CD14-positive monocyte (primary cell): ENCODE measurements at regions not wholly inside any gene's neighbourhood (a gene's known extent, or its start where the extent isn't known, plus 50 kb on each side); places are given as distances from the start of the nearest gene placed in this dataset.
A peak's percentile ranks its signal among the peaks of the same experiment; 100 is the strongest.

Experiments used
- DNase-seq, 3 donors: peaks; one replicate each; pipeline ENCODE4 v3.0.0-alpha.2; 2011 to 2022
- H2AFZ ChIP-seq: 2 replicates; pipeline ENCODE4 v1.6.0; 2012; ENCODE audit warnings: mild to moderate bottlenecking, low read depth, low read length, inconsistent platforms; ENCODE audit not compliant: insufficient read depth, poor library complexity, severe bottlenecking
- H3K27ac ChIP-seq, 2 donors: 1 replicate in 1 of 2; 2 replicates in 1 of 2; pipeline ENCODE4 v1.5.1; 2012 to 2013; ENCODE audit warnings: low read length in 2 of 2, control low read depth in 1 of 2, inconsistent platforms in 1 of 2, low read depth in 1 of 2, mild to moderate bottlenecking in 1 of 2
- H3K27me3 ChIP-seq, 2 donors: one replicate each; pipeline versions ENCODE4 v1.6.0 to v1.6.1; 2011 to 2013; ENCODE audit warnings: low read length in 2 of 2; ENCODE audit not compliant: control insufficient read depth in 2 of 2, insufficient read depth in 2 of 2
- H3K36me3 ChIP-seq, 2 donors: replicated peaks in 1 of 2; 1 replicate in 1 of 2; 2 replicates in 1 of 2; pipeline versions ENCODE4 v1.5.1 to v1.6.1; 2012 to 2013; ENCODE audit warnings: low read length in 2 of 2, control low read depth in 1 of 2, inconsistent platforms in 1 of 2, mild to moderate bottlenecking in 1 of 2; ENCODE audit not compliant: insufficient read depth in 2 of 2, control insufficient read depth in 1 of 2
- H3K4me1 ChIP-seq, 2 donors: 1 replicate in 1 of 2; 2 replicates in 1 of 2; pipeline versions ENCODE4 v1.5.1 to v1.6.1; 2012 to 2013; ENCODE audit warnings: low read length in 2 of 2, control low read depth in 1 of 2, inconsistent platforms in 1 of 2, mild to moderate bottlenecking in 1 of 2, moderate library complexity in 1 of 2; ENCODE audit not compliant: insufficient read depth in 2 of 2, control insufficient read depth in 1 of 2
- H3K4me2 ChIP-seq: replicated peaks from 2 replicates; pipeline ENCODE3; 2012; ENCODE audit warnings: low read length, moderate library complexity, mild to moderate bottlenecking; ENCODE audit not compliant: poor library complexity, severe bottlenecking; ENCODE audit errors: extremely low read depth
- H3K4me3 ChIP-seq, 3 experiments: fragments of 200-600 bp in 1 of 3; sonication (generic) in 1 of 3; replicated peaks in 1 of 3; 1 replicate in 2 of 3; 2 replicates in 1 of 3; pipeline ENCODE4 v1.5.1; 2011 to 2013; ENCODE audit warnings: low read length in 3 of 3, mild to moderate bottlenecking in 3 of 3, control low read depth in 2 of 3, low read depth in 2 of 3, inconsistent platforms in 1 of 3, moderate library complexity in 1 of 3
- H3K79me2 ChIP-seq: 2 replicates; pipeline ENCODE4 v1.6.0; 2012; ENCODE audit warnings: mild to moderate bottlenecking, control low read depth, inconsistent platforms, low read length, moderate library complexity; ENCODE audit not compliant: insufficient read depth
- H3K9ac ChIP-seq: 2 replicates; pipeline ENCODE4 v1.6.0; 2017; ENCODE audit warnings: low read length, mild to moderate bottlenecking; ENCODE audit not compliant: insufficient read depth, poor library complexity, severe bottlenecking
- H3K9me3 ChIP-seq, 2 donors: replicated peaks in 1 of 2; 1 replicate in 1 of 2; 2 replicates in 1 of 2; pipeline versions ENCODE4 v1.5.1 to v1.6.1; 2012 to 2013; ENCODE audit warnings: low read length in 2 of 2, control low read depth in 1 of 2; ENCODE audit not compliant: control insufficient read depth in 1 of 2, insufficient read depth in 1 of 2
- H4K20me1 ChIP-seq: 2 replicates; pipeline ENCODE4 v1.6.0; 2012; ENCODE audit warnings: mild to moderate bottlenecking, low read length, control low read depth, moderate library complexity; ENCODE audit not compliant: insufficient read depth
- H3K27ac Mint-ChIP-seq, 7 donors: one replicate each; pipeline ENCODE4 v1.8.0; 2020; ENCODE audit warnings: mild to moderate bottlenecking in 7 of 7, mixed read lengths in 7 of 7, moderate library complexity in 6 of 7, inconsistent platforms in 2 of 7
- H3K27me3 Mint-ChIP-seq, 3 donors: one replicate each; pipeline ENCODE4 v1.8.0; 2021 to 2022; ENCODE audit warnings: low read depth in 3 of 3, mild to moderate bottlenecking in 3 of 3, mixed read lengths in 3 of 3, moderate library complexity in 3 of 3, inconsistent platforms in 1 of 3
- H3K36me3 Mint-ChIP-seq, 2 donors: one replicate each; pipeline ENCODE4 v1.8.0; 2020; ENCODE audit warnings: mixed read lengths in 2 of 2, inconsistent platforms in 1 of 2, mild to moderate bottlenecking in 1 of 2
- H3K4me1 Mint-ChIP-seq: one replicate; pipeline ENCODE4 v1.8.0; 2020; ENCODE audit warnings: mild to moderate bottlenecking, mixed read lengths
- H3K4me3 Mint-ChIP-seq, 2 donors: one replicate each; pipeline ENCODE4 v1.8.0; 2020; ENCODE audit warnings: mild to moderate bottlenecking in 2 of 2, mixed read lengths in 2 of 2, moderate library complexity in 1 of 2
- H3K9me3 Mint-ChIP-seq, 7 donors: one replicate each; pipeline ENCODE4 v1.8.0; 2020 to 2022; ENCODE audit warnings: mixed read lengths in 7 of 7, mild to moderate bottlenecking in 6 of 7, moderate library complexity in 6 of 7, inconsistent platforms in 2 of 7
- CTCF ChIP-seq: fragments of 200-600 bp; IDR thresholded peaks from one replicate; pipeline ENCODE4 v1.8.0; 2022; ENCODE audit warnings: antibody characterized with exemption, mild to moderate bottlenecking
- WGBS: methylation state at CpG from one replicate; pipeline ENCODE4 v1.1.5; 2013; ENCODE audit warnings: missing lambda C conversion rate; ENCODE audit not compliant: insufficient coverage; 5-methylcytosine and 5-hydroxymethylcytosine counted together
- intact Hi-C, 2 donors: fragments of 100-400 bp; cut with micrococcal nuclease; formaldehyde crosslinking; loops; one replicate each; pipeline versions ENCODE4 v1.15.0 to v1.15.1; 2023

- no peak for DNase-seq
- no peak overlapping the region for H3K9ac ChIP-seq
- no peaks in the 10 kb centered on the region for H4K20me1 ChIP-seq
- Mint-ChIP-seq H3K27ac (peak overlapping the region in 1 of 7 donors; percentile 41), H3K27me3 (no peaks in the 10 kb centered on the region), H3K9me3 (peaks cover 0 to 14% (median 6%) of the 10 kb centered on the region in 7 donors), H3K4me3 (no peak overlapping the region), H3K4me1 (no peaks in the 10 kb centered on the region), H3K36me3 (no peaks in the 10 kb centered on the region)
- H3K36me3 ChIP-seq = no peaks in the 10 kb centered on the region
- H2AFZ ChIP-seq = no peak overlapping the region
- no peak overlapping the region for H3K27ac ChIP-seq
- intact Hi-C loops = no loop called here
- no peak for TF ChIP-seq CTCF
- no peaks in the 10 kb centered on the region for H3K9me3 ChIP-seq
- H3K79me2 ChIP-seq = no peaks in the 10 kb centered on the region
- H3K27me3 ChIP-seq = no peaks in the 10 kb centered on the region
- no peaks in the 10 kb centered on the region for H3K4me1 ChIP-seq
- H3K4me3 ChIP-seq = no peak overlapping the region
- no peak overlapping the region for H3K4me2 ChIP-seq
- WGBS = no CpG with 5 or more reads among the region's 4 CpGs
Observed at GRCh38 chr2:186399082-186399644, 86.9 kb upstream of the ZC3H15 start.

DNA sequence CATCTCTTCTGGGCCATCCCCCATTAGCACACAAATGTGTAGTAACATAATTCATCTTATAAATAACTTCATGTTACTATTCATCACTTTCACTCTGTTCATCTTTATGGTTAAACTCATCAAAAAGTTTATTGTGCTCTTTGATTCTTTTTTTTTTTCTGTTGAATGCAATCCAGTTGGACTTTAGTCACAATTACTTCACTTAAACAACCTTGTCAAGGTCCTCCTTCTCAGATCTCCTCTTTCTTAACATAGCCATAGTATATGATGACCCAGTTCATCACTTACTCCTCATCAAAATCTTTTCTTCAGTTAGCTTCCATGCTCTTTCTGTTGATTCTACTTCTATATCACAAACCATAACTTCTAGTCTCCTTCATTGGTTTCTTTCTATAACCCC, 80.2 kb upstream of the ZC3H15 start:
- no peaks in the 10 kb centered on the region for H4K20me1 ChIP-seq
- no peaks in the 10 kb centered on the region for H3K4me1 ChIP-seq
- Mint-ChIP-seq H3K36me3 (no peaks in the 10 kb centered on the region), H3K27ac (no peak overlapping the region), H3K9me3 (peaks cover 0 to 2% (median 2%) of the 10 kb centered on the region in 7 donors), H3K4me3 (no peak overlapping the region), H3K27me3 (no peaks in the 10 kb centered on the region), H3K4me1 (no peaks in the 10 kb centered on the region)
- no peak overlapping the region for H3K27ac ChIP-seq
- H3K4me2 ChIP-seq = no peak overlapping the region
- no peaks in the 10 kb centered on the region for H3K36me3 ChIP-seq
- H3K9me3 ChIP-seq = no peaks in the 10 kb centered on the region
- H3K27me3 ChIP-seq = no peaks in the 10 kb centered on the region
- intact Hi-C loops = no loop called here
- TF ChIP-seq CTCF = no peak
- no peak for DNase-seq
- no peak overlapping the region for H3K4me3 ChIP-seq
- no peaks in the 10 kb centered on the region for H3K79me2 ChIP-seq
- no peak overlapping the region for H3K9ac ChIP-seq
- no peak overlapping the region for H2AFZ ChIP-seq
